HEK293T (cell line): ENCODE measurements at regions not wholly inside any gene's neighbourhood (a gene's known extent, or its start where the extent isn't known, plus 50 kb on each side); places are given as distances from the start of the nearest gene placed in this dataset.

Experiments
- CTCF ChIA-PET: fragments of 350-600 bp; formaldehyde crosslinking; extraction: SDS; loops from one replicate; lab custom pipeline; 2021; ENCODE audit warnings: antibody characterized with exemption, inconsistent platforms; lab: Yijun Ruan, JAX
- POLR2A ChIA-PET: fragments of 350-600 bp; formaldehyde crosslinking; extraction: SDS; loops from one replicate; lab custom pipeline; 2020; ENCODE audit warnings: antibody characterized with exemption, inconsistent platforms; lab: Yijun Ruan, JAX
- DNase-seq: peaks from one replicate; pipeline ENCODE4 v3.0.0; 2012; ENCODE audit warnings: mixed read lengths; ENCODE audit errors: extremely low spot score
- ARNT ChIP-seq: fragments of 450-650 bp; IDR thresholded peaks from 2 replicates; pipeline ENCODE4 v1.6.1; 2017; ENCODE audit warnings: mild to moderate bottlenecking
- BHLHE40 ChIP-seq: fragments of 450-650 bp; IDR thresholded peaks from 2 replicates; pipeline ENCODE4 v1.6.1; 2016; ENCODE audit warnings: mild to moderate bottlenecking, moderate library complexity, borderline replicate concordance
- CTBP1 ChIP-seq: fragments of 450-650 bp; IDR thresholded peaks from 2 replicates; pipeline ENCODE4 v1.6.1; 2016; ENCODE audit warnings: borderline replicate concordance
- ELF4 ChIP-seq: fragments of 450-650 bp; IDR thresholded peaks from 2 replicates; pipeline ENCODE4 v1.6.1; 2017; ENCODE audit warnings: antibody characterized with exemption
- FOXA1 ChIP-seq: fragments of 450-650 bp; IDR thresholded peaks from 2 replicates; pipeline ENCODE4 v1.6.1; 2016; ENCODE audit warnings: mild to moderate bottlenecking
- FOXK2 ChIP-seq: fragments of 450-650 bp; IDR thresholded peaks from 2 replicates; pipeline ENCODE4 v1.6.1; 2016; ENCODE audit warnings: mild to moderate bottlenecking
- FOXM1 ChIP-seq: fragments of 450-650 bp; IDR thresholded peaks from 2 replicates; pipeline ENCODE4 v1.6.1; 2017; ENCODE audit warnings: mild to moderate bottlenecking, borderline replicate concordance
- HDGF ChIP-seq: fragments of 450-650 bp; IDR thresholded peaks from 2 replicates; pipeline ENCODE4 v1.6.1; 2017; ENCODE audit warnings: antibody characterized with exemption, borderline replicate concordance
- L3MBTL2 ChIP-seq: fragments of 450-650 bp; conservative IDR thresholded peaks from 2 replicates; pipeline ENCODE4 v1.6.1; 2016; ENCODE audit warnings: mild to moderate bottlenecking
- LEF1 ChIP-seq: fragments of 450-650 bp; IDR thresholded peaks from 2 replicates; pipeline ENCODE4 v1.6.1; 2017; ENCODE audit warnings: mild to moderate bottlenecking, borderline replicate concordance
- NFRKB ChIP-seq: fragments of 450-650 bp; IDR thresholded peaks from 2 replicates; pipeline ENCODE4 v1.6.1; 2016; ENCODE audit warnings: mild to moderate bottlenecking, moderate library complexity
- PKNOX1 ChIP-seq: fragments of 450-650 bp; IDR thresholded peaks from 2 replicates; pipeline ENCODE4 v1.6.1; 2016
- SP1 ChIP-seq: fragments of 450-650 bp; IDR thresholded peaks from 2 replicates; pipeline ENCODE4 v1.6.1; 2017
- SUZ12 ChIP-seq: fragments of 450-650 bp; IDR thresholded peaks from 2 replicates; pipeline ENCODE4 v1.6.1; 2016; ENCODE audit warnings: mild to moderate bottlenecking
- TARDBP ChIP-seq: fragments of 450-650 bp; IDR thresholded peaks from 2 replicates; pipeline ENCODE4 v1.6.1; 2016
- ZNF384 ChIP-seq: fragments of 450-650 bp; IDR thresholded peaks from 2 replicates; pipeline ENCODE4 v1.6.1; 2016

DNA sequence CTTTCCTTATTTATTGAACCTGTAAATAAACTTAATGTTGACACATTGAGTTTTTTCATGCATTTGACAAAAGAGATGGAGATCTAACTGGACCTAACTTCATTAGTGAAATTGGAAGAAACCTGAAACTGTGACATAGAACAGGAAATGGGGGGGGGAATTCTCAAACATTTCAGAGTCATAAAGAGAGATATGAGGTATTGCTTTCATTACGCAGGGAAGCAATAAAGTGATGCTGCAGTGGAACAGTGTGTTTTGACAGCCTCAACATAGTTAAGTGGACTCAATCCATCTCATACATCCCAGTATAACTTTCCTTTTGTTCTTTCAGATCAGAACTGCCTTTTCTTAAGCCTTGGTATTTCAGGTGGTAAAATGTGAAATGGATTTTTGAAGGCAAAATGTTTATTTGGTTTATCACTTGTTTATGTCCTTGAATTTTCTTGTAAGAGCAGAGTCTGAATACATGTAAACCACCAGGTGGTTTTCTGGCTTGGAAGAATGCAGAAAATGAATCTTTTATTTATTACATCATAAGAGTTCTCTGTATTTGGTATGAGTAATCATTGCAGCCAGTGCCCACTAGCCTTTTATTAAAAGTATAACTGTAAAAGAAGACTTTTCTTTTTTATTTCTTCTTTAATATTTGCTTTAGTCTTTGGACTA, 132.5 kb downstream of the ZNF326 start:
- POLR2A ChIA-PET: no interaction called here

DNA sequence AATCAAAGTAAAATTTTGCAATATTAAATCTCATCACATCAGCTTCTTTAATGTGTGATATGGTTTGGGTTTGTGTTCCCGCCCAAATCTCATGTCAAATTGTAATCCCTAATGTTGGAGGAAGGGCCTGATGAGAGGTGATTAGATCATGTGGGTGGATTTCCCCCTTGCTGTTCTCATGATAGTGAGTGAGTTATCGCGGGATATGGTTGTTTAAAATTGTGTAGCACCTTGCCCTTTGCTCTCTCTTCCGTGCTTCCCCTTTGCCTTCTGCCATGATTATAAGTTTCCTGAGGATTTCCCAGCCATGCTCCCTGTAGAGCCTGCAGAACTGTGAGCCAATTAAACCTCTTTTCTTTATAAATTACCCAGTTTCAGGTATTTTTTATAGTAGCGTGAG, 131.9 kb downstream of the ZNF326 start:
- POLR2A ChIA-PET: no interaction called here
- CTCF ChIA-PET: no interaction called here
- no peak for TF ChIP-seq ELF4
- no peak for TF ChIP-seq FOXK2
- no peak for TF ChIP-seq SP1
- no peak for TF ChIP-seq FOXM1
- TF ChIP-seq CTBP1: no peak
- no peak for TF ChIP-seq FOXA1
- no peak for TF ChIP-seq TARDBP
- TF ChIP-seq ZNF384: no peak
- TF ChIP-seq L3MBTL2: no peak
- TF ChIP-seq HDGF: no peak
- no peak for TF ChIP-seq LEF1
- no peak for DNase-seq

More for the DNA sequence above, 132.5 kb downstream of the ZNF326 start:
- CTCF ChIA-PET: no interaction called here
- TF ChIP-seq ELF4: no peak
- TF ChIP-seq LEF1: no peak
- no peak for DNase-seq

GRCh38 chr1:90122654-90123340, 127.9 kb downstream of the ZNF326 start:
- TF ChIP-seq CTBP1 (no peak), PKNOX1 (no peak), NFRKB (no peak), SP1 (no peak), TARDBP (no peak), BHLHE40 (no peak), ELF4 (no peak), SUZ12 (no peak), FOXK2 (no peak), FOXM1 (no peak), L3MBTL2 (no peak), FOXA1 (no peak), ZNF384 (no peak), LEF1 (no peak), HDGF (no peak), ARNT (no peak)
- no peak for DNase-seq
- CTCF ChIA-PET: interaction anchor here (0.7 kb wide), 1 partner anchor 10 kb away, joined by 3 read pairs; no protein-coding TSS in a partner anchor
- POLR2A ChIA-PET: no interaction called here

DNA sequence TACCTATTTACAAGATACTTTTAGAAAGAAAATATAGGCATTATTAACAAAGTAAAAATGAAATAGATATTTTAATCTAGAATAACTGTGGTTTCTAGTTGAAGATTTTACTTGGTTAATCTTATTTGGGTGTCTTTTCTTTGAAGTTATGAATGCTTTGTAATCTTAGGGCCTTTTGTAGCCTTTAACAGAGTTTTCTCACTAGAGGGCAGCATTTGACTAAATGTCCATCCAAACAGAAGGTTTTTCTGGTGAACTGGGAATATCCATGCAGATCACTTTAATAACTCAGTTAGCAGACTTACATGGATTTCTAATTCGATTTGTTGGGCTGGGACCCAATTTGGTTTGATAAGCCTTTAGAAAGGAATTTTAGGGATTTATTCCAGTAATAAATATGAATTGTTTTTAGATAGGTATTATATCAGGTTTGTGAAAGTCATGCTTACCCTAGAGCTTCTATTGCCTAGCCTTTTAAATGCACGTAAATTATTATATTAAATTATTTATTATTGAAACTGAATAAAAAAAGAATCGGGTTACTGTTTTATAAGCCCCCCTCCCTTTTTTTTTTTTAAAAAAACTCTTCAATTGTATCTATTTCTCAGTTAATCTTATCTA, 119.7 kb downstream of the ZNF326 start:
- no peak for TF ChIP-seq PKNOX1
- TF ChIP-seq FOXK2: no peak
- TF ChIP-seq TARDBP: no peak
- TF ChIP-seq CTBP1: no peak
- TF ChIP-seq BHLHE40: no peak
- TF ChIP-seq SP1: no peak
- no peak for TF ChIP-seq ZNF384
- TF ChIP-seq NFRKB: no peak
- no peak for TF ChIP-seq ARNT
- TF ChIP-seq ELF4: no peak
- no peak for TF ChIP-seq LEF1
- TF ChIP-seq HDGF: no peak
- TF ChIP-seq FOXA1: no peak
- no peak for TF ChIP-seq L3MBTL2
- TF ChIP-seq FOXM1: no peak
- ChIA-PET CTCF (interaction anchor here (0.7 to 1.0 kb wide), 3 partner anchors 68 to 1480 kb away, joined by 3 read pairs; no protein-coding TSS in a partner anchor), POLR2A (no interaction called here)
- DNase-seq: peak; percentile 60

GRCh38 chr1:90107990-90108389, 113.1 kb downstream of the ZNF326 start:
- DNase-seq: no peak
- ChIA-PET CTCF (no interaction called here), POLR2A (no interaction called here)
- TF ChIP-seq TARDBP (no peak), PKNOX1 (no peak), SUZ12 (no peak), SP1 (no peak), ELF4 (no peak), ZNF384 (no peak), FOXK2 (no peak), NFRKB (no peak), CTBP1 (no peak), ARNT (no peak), HDGF (no peak)
